T-cell (primary cell): ENCODE measurements at regions not wholly inside any gene's neighbourhood (a gene's known extent, or its start where the extent isn't known, plus 50 kb on each side); places are given as distances from the start of the nearest gene placed in this dataset.
A peak's percentile ranks its signal among the peaks of the same experiment; 100 is the strongest.

Experiments
- ATAC-seq, 4 experiments: fragments of 200-7000 bp in 3 of 4; fragments of 150-1000 bp in 1 of 4; cut with Tn5 transposase; replicated peaks in 1 of 4; 1 replicate in 3 of 4; 2 replicates in 1 of 4; pipeline ENCODE4 v1.10.0; 2021; ENCODE audit warnings: moderate library complexity in 3 of 4, mild to moderate bottlenecking in 2 of 4, moderate number of reproducible peaks in 1 of 4
- CTCF ChIA-PET, 2 donors: fragments of 300-600 bp; sonication (Branson Sonifier 250); formaldehyde crosslinking; loops; one replicate each; lab custom pipeline; 2022; ENCODE audit warnings: antibody characterized with exemption in 2 of 2; lab: Charles Lee
- POLR2A ChIA-PET, 2 donors: fragments of 300-600 bp; sonication (Branson Sonifier 250); formaldehyde crosslinking; loops; one replicate each; lab custom pipeline; 2022; ENCODE audit warnings: antibody characterized with exemption in 2 of 2; lab: Charles Lee
- DNase-seq, 35 experiments: peaks; one replicate each; pipeline versions ENCODE4 v3.0.0 to v3.0.0-alpha.2; 2013 to 2023
- H3K27ac ChIP-seq: one replicate; pipeline ENCODE4 v1.5.1; 2013; ENCODE audit warnings: low read length
- H3K27me3 ChIP-seq, 2 experiments: replicated peaks in 1 of 2; 1 replicate in 1 of 2; 2 replicates in 1 of 2; pipeline versions ENCODE4 v1.6.1 to v1.7.0; 2013; ENCODE audit warnings: low read length in 1 of 2, mixed read lengths in 1 of 2; ENCODE audit not compliant: control insufficient read depth in 2 of 2, insufficient read depth in 2 of 2; ENCODE audit errors: extremely low read depth in 1 of 2
- H3K36me3 ChIP-seq, 2 donors: 1 replicate in 1 of 2; 2 replicates in 1 of 2; pipeline versions ENCODE4 v1.6.1 to v1.7.0; 2013; ENCODE audit warnings: low read length in 1 of 2; ENCODE audit not compliant: control insufficient read depth in 2 of 2, insufficient read depth in 1 of 2; ENCODE audit errors: extremely low read depth in 1 of 2
- H3K4me1 ChIP-seq, 2 experiments: 1 replicate in 1 of 2; 2 replicates in 1 of 2; pipeline versions ENCODE4 v1.6.1 to v1.7.0; 2013; ENCODE audit warnings: low read length in 2 of 2, mixed read lengths in 1 of 2; ENCODE audit not compliant: insufficient read depth in 2 of 2, control insufficient read depth in 1 of 2; ENCODE audit errors: extremely low read depth in 1 of 2
- H3K4me3 ChIP-seq, 2 donors: 1 replicate in 1 of 2; 2 replicates in 1 of 2; pipeline versions ENCODE4 v1.5.1 to v1.7.0; 2013; ENCODE audit warnings: mild to moderate bottlenecking in 2 of 2, low read length in 1 of 2, moderate library complexity in 1 of 2; ENCODE audit not compliant: control insufficient read depth in 1 of 2; ENCODE audit errors: extremely low read depth in 1 of 2
- H3K9me3 ChIP-seq: 2 replicates; pipeline ENCODE4 v1.7.0; 2013
- H3K27ac Mint-ChIP-seq, 2 donors: one replicate each; pipeline ENCODE4 v1.8.0; 2020 to 2021; ENCODE audit warnings: mild to moderate bottlenecking in 2 of 2, mixed read lengths in 2 of 2
- H3K27me3 Mint-ChIP-seq, 2 donors: one replicate each; pipeline ENCODE4 v1.8.0; 2021 to 2022; ENCODE audit warnings: mixed read lengths in 2 of 2
- H3K36me3 Mint-ChIP-seq: one replicate; pipeline ENCODE4 v1.8.0; 2021; ENCODE audit warnings: mixed read lengths
- H3K4me1 Mint-ChIP-seq, 3 donors: one replicate each; pipeline ENCODE4 v1.8.0; 2020 to 2022; ENCODE audit warnings: mixed read lengths in 3 of 3, mild to moderate bottlenecking in 1 of 3
- H3K4me3 Mint-ChIP-seq, 3 donors: one replicate each; pipeline ENCODE4 v1.8.0; 2020 to 2022; ENCODE audit warnings: mild to moderate bottlenecking in 3 of 3, mixed read lengths in 3 of 3, moderate library complexity in 3 of 3
- H3K9me3 Mint-ChIP-seq, 3 donors: one replicate each; pipeline ENCODE4 v1.8.0; 2020 to 2022; ENCODE audit warnings: mixed read lengths in 3 of 3
- WGBS: methylation state at CpG from one replicate; pipeline ENCODE4 v1.1.5; 2013; ENCODE audit warnings: missing lambda C conversion rate; ENCODE audit not compliant: insufficient coverage; 5-methylcytosine and 5-hydroxymethylcytosine counted together

GRCh38 chr14:76933515-76933914, 95.0 kb downstream of the IRF2BPL start:
- ATAC-seq (no peak), DNase-seq (no peak)
- WGBS = 60% methylated on average over 5 of the region's 5 CpGs
- no peak overlapping the region for H3K4me3 Mint-ChIP-seq
- CTCF ChIA-PET = interaction anchor here (0.6 to 1.6 kb wide), 4 partner anchors 16 to 762 kb away, joined by 3 to 6 read pairs (median 3); no protein-coding TSS in a partner anchor
- no peaks in the 10 kb centered on the region for H3K9me3 Mint-ChIP-seq
- H3K36me3 ChIP-seq = no peaks in the 10 kb centered on the region
- no peaks in the 10 kb centered on the region for H3K9me3 ChIP-seq
- H3K27me3 ChIP-seq = peaks cover 0 to 2% of the 10 kb centered on the region in 2 experiments
- POLR2A ChIA-PET = interaction anchor here in 1 of 2 donors (0.6 kb wide), 2 partner anchors 8 to 14 kb away, joined by 3 to 4 read pairs; no protein-coding TSS in a partner anchor
- no peak overlapping the region for H3K27ac Mint-ChIP-seq
- H3K27me3 Mint-ChIP-seq = no peaks in the 10 kb centered on the region
- no peaks in the 10 kb centered on the region for H3K36me3 Mint-ChIP-seq
- H3K4me3 ChIP-seq = no peak overlapping the region
- H3K4me1 Mint-ChIP-seq = peaks cover 46 to 62% (median 52%) of the 10 kb centered on the region in 3 donors
- no peak overlapping the region for H3K27ac ChIP-seq
- H3K4me1 ChIP-seq = peaks cover 17 to 44% of the 10 kb centered on the region in 2 experiments

DNA sequence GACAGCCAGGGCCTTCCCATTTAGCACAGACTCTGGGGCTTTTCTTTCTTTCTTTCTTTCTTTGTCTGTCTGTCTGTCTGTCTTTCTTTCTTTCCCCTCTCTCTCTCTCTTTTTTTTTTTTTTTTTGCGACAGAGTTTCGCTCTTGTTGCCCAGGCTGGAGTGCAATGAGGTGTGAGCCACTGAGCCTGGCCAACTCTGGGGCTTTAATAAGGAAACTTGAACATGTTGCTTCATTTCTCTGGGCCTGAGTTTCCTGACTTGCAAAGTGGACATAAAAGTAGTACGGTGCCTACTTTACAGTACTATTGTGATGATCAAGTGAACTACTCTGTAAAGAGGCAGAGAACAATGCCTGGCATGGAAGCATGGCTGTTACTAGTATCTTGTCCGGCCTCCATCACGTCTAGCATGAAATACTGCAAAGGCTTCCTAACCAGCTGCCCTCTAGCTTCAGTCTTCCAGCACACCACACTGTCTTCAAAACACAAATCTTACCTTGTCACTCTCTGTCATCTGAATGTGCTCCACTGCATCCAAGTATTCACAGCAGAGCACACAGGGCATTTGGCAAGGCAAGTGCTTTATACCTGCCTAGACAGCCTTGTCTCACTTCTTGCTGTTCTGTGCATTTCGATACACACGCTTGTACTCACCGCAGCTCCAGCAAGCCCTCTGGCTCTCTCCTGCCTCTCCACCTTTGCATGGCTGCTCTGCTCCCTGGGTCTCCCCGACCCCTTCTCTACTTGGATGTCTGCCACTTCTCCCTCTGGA, 96.7 kb downstream of the IRF2BPL start:
- H3K27me3 ChIP-seq = no peaks in the 10 kb centered on the region
- H3K27ac Mint-ChIP-seq = peak overlapping the region; percentile 86 to 89
- H3K27ac ChIP-seq = peak overlapping the region; percentile 30
- no peaks in the 10 kb centered on the region for H3K36me3 ChIP-seq
- POLR2A ChIA-PET = no interaction called here
- DNase-seq (no peak), ATAC-seq (no peak)
- WGBS = 93% methylated on average over 7 of the region's 9 CpGs
- H3K4me3 Mint-ChIP-seq = peak overlapping the region in 1 of 3 donors; percentile 70
- H3K27me3 Mint-ChIP-seq = no peaks in the 10 kb centered on the region
- peaks cover 32 to 61% of the 10 kb centered on the region in 2 experiments for H3K4me1 ChIP-seq
- H3K9me3 Mint-ChIP-seq = no peaks in the 10 kb centered on the region
- no peaks in the 10 kb centered on the region for H3K9me3 ChIP-seq
- CTCF ChIA-PET = interaction anchor here in 1 of 2 donors (0.6 kb wide), 1 partner anchor 19 kb away, joined by 3 read pairs; no protein-coding TSS in a partner anchor
- no peak overlapping the region for H3K4me3 ChIP-seq
- H3K4me1 Mint-ChIP-seq = peaks cover 63 to 79% (median 69%) of the 10 kb centered on the region in 3 donors
- H3K36me3 Mint-ChIP-seq = no peaks in the 10 kb centered on the region

GRCh38 chr14:76930549-76930948, 98.0 kb downstream of the IRF2BPL start:
- 98% methylated on average over 6 of the region's 9 CpGs for WGBS
- no peaks in the 10 kb centered on the region for H3K36me3 ChIP-seq
- no peaks in the 10 kb centered on the region for H3K9me3 Mint-ChIP-seq
- CTCF ChIA-PET = interaction anchor here (0.6 to 2.0 kb wide), 14 partner anchors 8 to 140 kb away, joined by 3 to 15 read pairs (median 6); no protein-coding TSS in a partner anchor
- DNase-seq (peak in 1 of 35 experiments; percentile 36), ATAC-seq (peak in 1 of 4 experiments; percentile 30)
- H3K27ac Mint-ChIP-seq = peak overlapping the region; percentile 86 to 88
- no peaks in the 10 kb centered on the region for H3K9me3 ChIP-seq
- H3K27ac ChIP-seq = peak overlapping the region; percentile 48
- no peaks in the 10 kb centered on the region for H3K27me3 ChIP-seq
- H3K4me3 Mint-ChIP-seq = peak overlapping the region in 2 of 3 donors; percentile 56 to 70
- H3K4me3 ChIP-seq = no peak overlapping the region
- H3K36me3 Mint-ChIP-seq = no peaks in the 10 kb centered on the region
- H3K27me3 Mint-ChIP-seq = no peaks in the 10 kb centered on the region
- H3K4me1 ChIP-seq = peaks cover 36 to 73% of the 10 kb centered on the region in 2 experiments
- peaks cover 75 to 91% (median 81%) of the 10 kb centered on the region in 3 donors for H3K4me1 Mint-ChIP-seq
- POLR2A ChIA-PET = interaction anchor here (0.5 to 1.8 kb wide), 11 partner anchors 15 to 121 kb away, joined by 3 to 21 read pairs (median 4); no protein-coding TSS in a partner anchor

GRCh38 chr14:76929927-76930326, 98.6 kb downstream of the IRF2BPL start:
- peak overlapping the region; percentile 76 to 88 for H3K27ac Mint-ChIP-seq
- Histone ChIP-seq H3K36me3 (no peaks in the 10 kb centered on the region), H3K27ac (peak overlapping the region; percentile 48), H3K4me1 (peaks cover 36 to 80% of the 10 kb centered on the region in 2 experiments), H3K9me3 (no peaks in the 10 kb centered on the region), H3K27me3 (no peaks in the 10 kb centered on the region), H3K4me3 (peak overlapping the region; percentile 11 to 24)
- ChIA-PET POLR2A (interaction anchor here (0.5 to 1.8 kb wide), 14 partner anchors 16 to 120 kb away, joined by 3 to 21 read pairs (median 4); partner anchors contain the start of gene IRF2BPL (in 1 of the 2)), CTCF (interaction anchor here (0.6 to 2.0 kb wide), 19 partner anchors 9 to 155 kb away, joined by 3 to 15 read pairs (median 5); no protein-coding TSS in a partner anchor)
- DNase-seq (peak in 34 of 35 experiments; percentile 46 to 88 (median 65)), ATAC-seq (peak; percentile 59 to 84 (median 66))
- no peaks in the 10 kb centered on the region for H3K36me3 Mint-ChIP-seq
- no peaks in the 10 kb centered on the region for H3K27me3 Mint-ChIP-seq
- peak overlapping the region; percentile 56 to 70 (median 61) for H3K4me3 Mint-ChIP-seq
- no peaks in the 10 kb centered on the region for H3K9me3 Mint-ChIP-seq
- peaks cover 82 to 94% (median 88%) of the 10 kb centered on the region in 3 donors for H3K4me1 Mint-ChIP-seq
- WGBS = 0% methylated on average over 5 of the region's 8 CpGs

GRCh38 chr14:76927971-76928700, 100.4 kb downstream of the IRF2BPL start:
- H3K27me3 Mint-ChIP-seq = no peaks in the 10 kb centered on the region
- peak overlapping the region; percentile 85 for H3K27ac ChIP-seq
- H3K9me3 Mint-ChIP-seq = no peaks in the 10 kb centered on the region
- ATAC-seq = no peak
- H3K4me1 ChIP-seq = peaks cover 40 to 91% of the 10 kb centered on the region in 2 experiments
- no peaks in the 10 kb centered on the region for H3K9me3 ChIP-seq
- WGBS = 100% methylated on average over 3 of the region's 8 CpGs
- peak overlapping the region in 1 of 3 donors; percentile 70 for H3K4me3 Mint-ChIP-seq
- H3K4me1 Mint-ChIP-seq = peaks cover 88 to 95% (median 90%) of the 10 kb centered on the region in 3 donors
- ChIA-PET CTCF (interaction anchor here in 1 of 2 donors (1.0 kb wide), 1 partner anchor 167 kb away, joined by 3 read pairs; no protein-coding TSS in a partner anchor), POLR2A (interaction anchor here in 1 of 2 donors (0.6 kb wide), 1 partner anchor 101 kb away, joined by 17 read pairs; no protein-coding TSS in a partner anchor)
- H3K36me3 Mint-ChIP-seq = no peaks in the 10 kb centered on the region
- H3K27me3 ChIP-seq = no peaks in the 10 kb centered on the region
- no peak for DNase-seq
- H3K27ac Mint-ChIP-seq = peak overlapping the region; percentile 78 to 95
- H3K4me3 ChIP-seq = no peak overlapping the region
- H3K36me3 ChIP-seq = no peaks in the 10 kb centered on the region
